K562 (cell line): ENCODE measurements at regions not wholly inside any gene's neighbourhood (a gene's known extent, or its start where the extent isn't known, plus 50 kb on each side); places are given as distances from the start of the nearest gene placed in this dataset.

Experiments
- ATAC-seq: fragments of 200-7000 bp; cut with Tn5 transposase; 3 replicates; pipeline ENCODE4 v1.9.1; 2020; ENCODE audit warnings: moderate library complexity
- BruUV-seq: library from RNA; stranded (reverse); fragments of 400-500 nt; replicated peaks from 2 replicates; lab custom pipeline; 2021; lab: Mats Ljungman, UMichigan
- CTCF ChIA-PET: fragments of 300-600 bp; formaldehyde crosslinking; extraction: SDS; loops from one replicate; lab custom pipeline; 2021; ENCODE audit warnings: low intra/inter-chr PET ratio; lab: Yijun Ruan, JAX
- POLR2A ChIA-PET: fragments of 300-600, 350-650 bp; sonication (Branson Sonifier 250); formaldehyde crosslinking; extraction: SDS; loops from one replicate; lab custom pipeline; 2021; ENCODE audit warnings: antibody characterized with exemption, inconsistent platforms; lab: Yijun Ruan, JAX
- DNase-seq, 4 experiments: peaks; one replicate each; pipeline versions ENCODE4 v3.0.0 to v3.0.0-alpha.2; 2011 to 2018; ENCODE audit warnings: low spot score in 3 of 4, mixed read lengths in 3 of 4; ENCODE audit errors: extremely low read depth in 1 of 4
- FAIRE-seq: peaks from 2 replicates; lab custom pipeline; 2011; peaks lifted over from hg19 to GRCh38; lab: Jason Lieb, UNC
- H2AFZ ChIP-seq: 2 replicates; pipeline ENCODE4 v1.6.0; 2011; ENCODE audit warnings: low read depth, low read length, control low read depth, inconsistent platforms
- H3K27ac ChIP-seq: fragments of 200-600 bp; 3 replicates; pipeline ENCODE4 v1.8.0; 2011; ENCODE audit warnings: low read depth, mild to moderate bottlenecking, control low read depth, inconsistent platforms, low read length, moderate library complexity, mixed read lengths; ENCODE audit errors: extremely low read depth
- H3K27me3 ChIP-seq, 2 experiments: fragments of 300-600 bp in 1 of 2; 2 replicates in 1 of 2; 3 replicates in 1 of 2; pipeline versions ENCODE4 v1.6.0 to v1.8.0; 2011; ENCODE audit warnings: inconsistent platforms in 2 of 2, low read length in 2 of 2, mild to moderate bottlenecking in 1 of 2, mixed read lengths in 1 of 2, moderate library complexity in 1 of 2; ENCODE audit not compliant: control insufficient read depth in 2 of 2, insufficient read depth in 2 of 2
- H3K36me3 ChIP-seq: fragments of 300-600 bp; 3 replicates; pipeline ENCODE4 v1.8.0; 2011; ENCODE audit warnings: mild to moderate bottlenecking, low read length, inconsistent platforms; ENCODE audit not compliant: control insufficient read depth, insufficient read depth
- H3K4me1 ChIP-seq, 2 experiments: fragments of 200-600 bp in 1 of 2; replicated peaks in 1 of 2; 2 replicates in 1 of 2; 3 replicates in 1 of 2; pipeline versions ENCODE4 v1.5.1 to v1.8.0; 2011; ENCODE audit warnings: inconsistent platforms in 2 of 2, low read length in 2 of 2, mild to moderate bottlenecking in 1 of 2, mixed read lengths in 1 of 2, moderate library complexity in 1 of 2; ENCODE audit not compliant: control insufficient read depth in 2 of 2, insufficient read depth in 2 of 2
- H3K4me2 ChIP-seq: 2 replicates; pipeline ENCODE4 v1.6.1; 2011; ENCODE audit warnings: low read length, control low read depth, inconsistent platforms, mixed read lengths; ENCODE audit not compliant: insufficient read depth
- H3K4me3 ChIP-seq: fragments of 200-600 bp; sonication (generic), shearing (Covaris generic); 2 replicates; pipeline ENCODE4 v1.5.1; 2016; ENCODE audit warnings: control low read depth, inconsistent platforms
- H3K79me2 ChIP-seq: fragments of 200-600 bp; 3 replicates; pipeline ENCODE4 v1.8.0; 2011; ENCODE audit warnings: low read length, inconsistent platforms; ENCODE audit not compliant: control insufficient read depth, insufficient read depth
- H3K9ac ChIP-seq, 2 experiments: 2 replicates each; pipeline versions ENCODE4 v1.6.0 to v1.6.1; 2011; ENCODE audit warnings: low read depth in 2 of 2, low read length in 2 of 2, control low read depth in 1 of 2, inconsistent platforms in 1 of 2, mild to moderate bottlenecking in 1 of 2, mixed read lengths in 1 of 2; ENCODE audit not compliant: insufficient read depth in 1 of 2
- H3K9me1 ChIP-seq: one replicate; pipeline ENCODE4 v1.6.0; 2011; ENCODE audit warnings: inconsistent platforms, mild to moderate bottlenecking, low read length, moderate library complexity; ENCODE audit not compliant: control insufficient read depth, insufficient read depth
- H3K9me3 ChIP-seq: replicated peaks from 2 replicates; pipeline ENCODE4 v1.5.1; 2011; ENCODE audit warnings: low read depth, low read length, inconsistent platforms; ENCODE audit not compliant: control insufficient read depth, insufficient read depth
- H4K20me1 ChIP-seq: replicated peaks from 2 replicates; pipeline ENCODE4 v1.6.1; 2011; ENCODE audit warnings: low read length, inconsistent platforms, mixed read lengths; ENCODE audit not compliant: control insufficient read depth, insufficient read depth
- CBFA2T3 ChIP-seq: fragments of 450-650 bp; IDR thresholded peaks from 2 replicates; pipeline ENCODE4 v1.6.1; 2017
- CCAR2 ChIP-seq: fragments of 200-400 bp; formaldehyde crosslinking; IDR thresholded peaks from 2 replicates; pipeline ENCODE4 v1.6.1; 2017; ENCODE audit warnings: mild to moderate bottlenecking, low read depth, low read length
- CLOCK ChIP-seq: fragments of 250-450 bp; sonication (Bioruptor Pico); IDR thresholded peaks from 2 replicates; pipeline ENCODE4 v1.4.0; 2020; ENCODE audit warnings: mild to moderate bottlenecking, moderate library complexity, borderline replicate concordance
- COPS2 ChIP-seq: fragments of 450-650 bp; conservative IDR thresholded peaks from 2 replicates; pipeline ENCODE4 v1.6.1; 2016; ENCODE audit warnings: mild to moderate bottlenecking, moderate library complexity
- CTCF ChIP-seq, 3 experiments: IDR thresholded peaks in 2 of 3; conservative IDR thresholded peaks in 1 of 3; 2 replicates each; pipeline ENCODE4 v1.5.1; 2011 to 2012; ENCODE audit warnings: low read length in 3 of 3, mild to moderate bottlenecking in 3 of 3, control low read depth in 2 of 3, improper control_type of control experiment in 1 of 3, inconsistent platforms in 1 of 3, low read depth in 1 of 3, mixed read lengths in 1 of 3, moderate library complexity in 1 of 3; ENCODE audit not compliant: insufficient read depth in 2 of 3
- HMBOX1 ChIP-seq: sonication (generic); IDR thresholded peaks from 2 replicates; pipeline ENCODE4 v1.6.1; 2016
- HNRNPLL ChIP-seq: fragments of 200-400 bp; formaldehyde crosslinking; IDR thresholded peaks from 2 replicates; pipeline ENCODE4 v1.6.1; 2017; ENCODE audit warnings: low read length, low read depth, mild to moderate bottlenecking; ENCODE audit not compliant: poor library complexity, severe bottlenecking
- MEF2D ChIP-seq: conservative IDR thresholded peaks from 2 replicates; pipeline ENCODE4 v1.6.1; 2016; ENCODE audit warnings: low read depth, missing genetic modification characterization, missing compliant biosample characterization
- MYBL2 ChIP-seq, 2 experiments: fragments of 450-650 bp in 1 of 2; sonication (generic) in 1 of 2; formaldehyde crosslinking in 1 of 2; IDR thresholded peaks; 2 replicates each; pipeline versions ENCODE4 v1.6.1 to v1.8.1; 2017 to 2022; ENCODE audit warnings: borderline replicate concordance in 1 of 2, inconsistent platforms in 1 of 2, low read depth in 1 of 2, mild to moderate bottlenecking in 1 of 2, missing genetic modification reagents in 1 of 2, moderate library complexity in 1 of 2
- NFXL1 ChIP-seq: fragments of 450-650 bp; formaldehyde crosslinking; IDR thresholded peaks from 2 replicates; pipeline ENCODE4 v1.4.0; 2021; ENCODE audit warnings: mild to moderate bottlenecking
- RBBP5 ChIP-seq: fragments of 200-600 bp; sonication (generic); IDR thresholded peaks from 2 replicates; pipeline ENCODE4 v1.6.1; 2012; ENCODE audit warnings: borderline replicate concordance, mild to moderate bottlenecking, low read length, control low read depth, inconsistent platforms; ENCODE audit not compliant: insufficient read depth, poor library complexity, severe bottlenecking
- RNF2 ChIP-seq: sonication (generic); IDR thresholded peaks from 2 replicates; pipeline ENCODE4 v1.6.1; 2016
- SMARCB1 ChIP-seq: IDR thresholded peaks from 2 replicates; pipeline ENCODE4 v1.6.1; 2011; ENCODE audit warnings: improper control_type of control experiment, low read depth; ENCODE audit not compliant: insufficient read length
- TRIM24 ChIP-seq, 2 experiments: fragments of 450-650 bp; IDR thresholded peaks; 2 replicates each; pipeline ENCODE4 v1.6.1; 2016
- ZNF184 ChIP-seq: sonication (generic); formaldehyde crosslinking; IDR thresholded peaks from 2 replicates; pipeline ENCODE4 v1.5.0; 2020; ENCODE audit warnings: missing genetic modification reagents
- ZNF212 ChIP-seq: fragments of 450-650 bp; formaldehyde crosslinking; IDR thresholded peaks from 2 replicates; pipeline ENCODE4 v1.4.0; 2020; ENCODE audit warnings: mild to moderate bottlenecking
- ZNF24 ChIP-seq: fragments of 450-650 bp; IDR thresholded peaks from 2 replicates; pipeline ENCODE4 v1.6.1; 2016
- ZNF316 ChIP-seq: fragments of 450-650 bp; IDR thresholded peaks from 2 replicates; pipeline ENCODE4 v1.6.1; 2016
- ZNF764 ChIP-seq: fragments of 250-450 bp; sonication (Bioruptor Pico); IDR thresholded peaks from 2 replicates; pipeline ENCODE4 v1.4.0; 2020; ENCODE audit warnings: low read depth, mild to moderate bottlenecking, moderate library complexity
- WGBS: fragments of 100-300 bp; shearing (Covaris generic); methylation state at CpG from one replicate; pipeline ENCODE4 v1.1.6; 2016; ENCODE audit warnings: low coverage, mixed read lengths; ENCODE audit not compliant: insufficient coverage; ENCODE audit errors: missing lambda C conversion rate; 5-methylcytosine and 5-hydroxymethylcytosine counted together
- in situ Hi-C: fragments of 300-500 bp; cut with MboI; formaldehyde crosslinking; loops from 4 replicates; pipeline ENCODE4 v1.15.0; 2018; ENCODE audit warnings: inconsistent platforms, mixed read lengths
- intact Hi-C: fragments of 100-400 bp; cut with micrococcal nuclease; formaldehyde crosslinking; loops from 2 replicates; pipeline ENCODE4 v1.14.2; 2022

GRCh38 chr12:42933461-42934081, 344.0 kb upstream of the PRICKLE1 start:
- no peak for ATAC-seq
- TF ChIP-seq COPS2 (no peak), MYBL2 (IDR thresholded peaks at IDR 0.05; ENCODE audit: low read depth) (no peak), MYBL2 (CRISPR knock-in tag; IDR thresholded peaks at IDR 0.05; ENCODE audit: borderline replicate concordance) (no peak), ZNF316 (no peak), CLOCK (CRISPR knock-in tag) (no peak), HNRNPLL (no peak), ZNF764 (CRISPR knock-in tag) (no peak), HMBOX1 (no peak), TRIM24 (IDR thresholded peaks at IDR 0.05) (no peak), RNF2 (no peak), MEF2D (tag) (no peak), NFXL1 (CRISPR knock-in tag) (no peak), CBFA2T3 (no peak), SMARCB1 (no peak), ZNF212 (CRISPR knock-in tag) (no peak), CCAR2 (no peak), RBBP5 (no peak), CTCF (IDR thresholded peaks at IDR 0.05 in 2 of 3, conservative IDR thresholded peaks at IDR 0.05 in 1 of 3; ENCODE audit: insufficient read depth in 2 of 3, low read depth in 1 of 3, low read length in 3 of 3) (no peak), ZNF24 (no peak), ZNF184 (CRISPR knock-in tag) (no peak)

More at GRCh38 chr12:42933461-42934081, 344.0 kb upstream of the PRICKLE1 start:
- no peaks in the 10 kb centered on the region for H3K79me2 ChIP-seq
- 0 out of 2 replicates have a peak, but pooled peaks cover 2% of the 10 kb centered on the region for H3K9me3 ChIP-seq
- in situ Hi-C loops (no loop called here), intact Hi-C loops (no loop called here)
- H3K36me3 ChIP-seq: no peaks in the 10 kb centered on the region
- H4K20me1 ChIP-seq: no peaks in the 10 kb centered on the region
- H2AFZ ChIP-seq: no peak overlapping the region
- H3K27me3 ChIP-seq: no peaks in the 10 kb centered on the region
- DNase-seq: no peak
- POLR2A ChIA-PET: no interaction called here
- H3K4me3 ChIP-seq: no peak overlapping the region
- H3K9ac ChIP-seq: no peak overlapping the region
- CTCF ChIA-PET: no interaction called here
- no peaks in the 10 kb centered on the region for H3K4me1 ChIP-seq
- H3K4me2 ChIP-seq: no peak overlapping the region
- WGBS: 5% methylated on average over 6 of the region's 6 CpGs
- FAIRE-seq: no peak
- H3K9me1 ChIP-seq: no peaks in the 10 kb centered on the region
- no peak overlapping the region for H3K27ac ChIP-seq
- no TSS peak for BruUV-seq
